ENCODE measurements at regions not wholly inside any gene's neighbourhood (a gene's known extent, or its start where the extent isn't known, plus 50 kb on each side); places are given as distances from the start of the nearest gene placed in this dataset.

- no peak for DNase-seq
Observed at GRCh38 chr1:163758977-163759670, 437.4 kb downstream of the NUF2 start.

- no peak for DNase-seq
Observed at GRCh38 chr1:163761898-163762297, 440.1 kb downstream of the NUF2 start.

- DNase-seq = no peak
Observed at GRCh38 chr1:163766257-163766918, 444.6 kb downstream of the NUF2 start.

- DNase-seq = no peak
Observed at GRCh38 chr1:163768576-163768975, 446.8 kb downstream of the NUF2 start.

GRCh38 chr1:163770265-163770664 lies 448.5 kb downstream of the NUF2 start:
- DNase-seq = no peak

- DNase-seq = no peak
Observed at GRCh38 chr1:163771637-163772036, 449.9 kb downstream of the NUF2 start.

- DNase-seq = no peak
Observed at GRCh38 chr1:163772246-163772645, 450.5 kb downstream of the NUF2 start.

- DNase-seq = no peak
Observed at GRCh38 chr1:163773396-163773795, 451.6 kb downstream of the NUF2 start.

- DNase-seq = no peak
Observed at GRCh38 chr1:163774401-163774945, 452.7 kb downstream of the NUF2 start.

- DNase-seq = no peak
Observed at GRCh38 chr1:163774978-163775620, 453.3 kb downstream of the NUF2 start.

GRCh38 chr1:163777205-163777604 lies 455.5 kb downstream of the NUF2 start:
- no peak for DNase-seq

GRCh38 chr1:163781146-163781545 lies 459.4 kb downstream of the NUF2 start:
- DNase-seq = no peak

- DNase-seq = no peak
Observed at GRCh38 chr1:163785868-163786405, 464.2 kb downstream of the NUF2 start.

- DNase-seq = no peak
Observed at GRCh38 chr1:163789911-163790310, 468.2 kb downstream of the NUF2 start.

GRCh38 chr1:163794551-163794950 lies 472.8 kb downstream of the NUF2 start:
- DNase-seq = no peak

- DNase-seq = no peak
Observed at GRCh38 chr1:163796394-163796821, 474.7 kb downstream of the NUF2 start.

GRCh38 chr1:163797816-163798215 lies 476.1 kb downstream of the NUF2 start:
- DNase-seq = no peak

- no peak for DNase-seq
Observed at GRCh38 chr1:163799190-163799805, 477.5 kb downstream of the NUF2 start.

- DNase-seq = no peak
Observed at GRCh38 chr1:163807331-163808049, 485.7 kb downstream of the NUF2 start.

GRCh38 chr1:163813251-163813650 lies 491.5 kb downstream of the NUF2 start:
- no peak for DNase-seq

- DNase-seq = no peak
Observed at GRCh38 chr1:163820226-163820625, 498.5 kb downstream of the NUF2 start.

GRCh38 chr1:163820766-163821165 lies 499.0 kb downstream of the NUF2 start:
- no peak for DNase-seq
